Muscle of leg (tissue), 3 donors: ENCODE measurements at regions not wholly inside any gene's neighbourhood (a gene's known extent, or its start where the extent isn't known, plus 50 kb on each side); places are given as distances from the start of the nearest gene placed in this dataset.

ENCODE experiments used
- DNase-seq: peaks from one replicate; pipeline ENCODE4 v3.0.0; 2013
- H3K27ac ChIP-seq: one replicate; pipeline ENCODE4 v1.5.1; 2013; ENCODE audit warnings: mild to moderate bottlenecking, low read length, control low read depth
- H3K27me3 ChIP-seq: one replicate; pipeline ENCODE4 v1.6.1; 2013; ENCODE audit warnings: low read length; ENCODE audit not compliant: control insufficient read depth, insufficient read depth
- H3K36me3 ChIP-seq: one replicate; pipeline ENCODE4 v1.6.1; 2013; ENCODE audit warnings: low read length; ENCODE audit not compliant: control insufficient read depth, insufficient read depth
- H3K4me1 ChIP-seq: one replicate; pipeline ENCODE4 v1.6.1; 2013; ENCODE audit warnings: low read length; ENCODE audit not compliant: control insufficient read depth, insufficient read depth
- H3K4me3 ChIP-seq: one replicate; pipeline ENCODE4 v1.5.1; 2013; ENCODE audit warnings: low read length, control low read depth
- H3K9me3 ChIP-seq: replicated peaks from 2 replicates; pipeline ENCODE4 v1.6.1; 2013; ENCODE audit warnings: low read depth, low read length; ENCODE audit not compliant: control insufficient read depth
- WGBS: methylation state at CpG from one replicate; pipeline ENCODE4 v1.1.5; 2013; ENCODE audit warnings: missing lambda C conversion rate; ENCODE audit not compliant: insufficient coverage; 5-methylcytosine and 5-hydroxymethylcytosine counted together

GRCh38 chr6:170027647-170028043, 263.2 kb downstream of the DLL1 start:
- no peak for DNase-seq
- 91% methylated on average over 4 of the region's 4 CpGs for WGBS
- no peaks in the 10 kb centered on the region for H3K36me3 ChIP-seq
- no peak overlapping the region for H3K4me3 ChIP-seq
- peaks cover 23% of the 10 kb centered on the region for H3K4me1 ChIP-seq
- H3K27me3 ChIP-seq, result peaks cover 3% of the 10 kb centered on the region
- H3K9me3 ChIP-seq, result no peaks in the 10 kb centered on the region
- no peak overlapping the region for H3K27ac ChIP-seq

GRCh38 chr6:170026751-170027646, 263.9 kb downstream of the DLL1 start:
- no peak for DNase-seq
- H3K4me3 ChIP-seq, result no peak overlapping the region
- no peak overlapping the region for H3K27ac ChIP-seq
- no peaks in the 10 kb centered on the region for H3K9me3 ChIP-seq
- WGBS, result 77% methylated on average over 7 of the region's 13 CpGs
- H3K4me1 ChIP-seq, result peaks cover 23% of the 10 kb centered on the region
- peaks cover 7% of the 10 kb centered on the region for H3K27me3 ChIP-seq
- H3K36me3 ChIP-seq, result no peaks in the 10 kb centered on the region

- DNase-seq, result no peak
- no peaks in the 10 kb centered on the region for H3K36me3 ChIP-seq
- H3K9me3 ChIP-seq, result no peaks in the 10 kb centered on the region
- H3K4me1 ChIP-seq, result peaks cover 23% of the 10 kb centered on the region
- 76% methylated on average over 18 of the region's 23 CpGs for WGBS
- H3K27ac ChIP-seq, result no peak overlapping the region
- H3K4me3 ChIP-seq, result no peak overlapping the region
- peaks cover 9% of the 10 kb centered on the region for H3K27me3 ChIP-seq
Measured at GRCh38 chr6:170025935-170026750, 264.7 kb downstream of the DLL1 start.

GRCh38 chr6:170025341-170025911, 265.5 kb downstream of the DLL1 start:
- H3K4me3 ChIP-seq, result no peak overlapping the region
- H3K4me1 ChIP-seq, result peaks cover 23% of the 10 kb centered on the region
- H3K27ac ChIP-seq, result no peak overlapping the region
- 80% methylated on average over 20 of the region's 20 CpGs for WGBS
- H3K27me3 ChIP-seq, result peaks cover 9% of the 10 kb centered on the region
- H3K9me3 ChIP-seq, result no peaks in the 10 kb centered on the region
- H3K36me3 ChIP-seq, result no peaks in the 10 kb centered on the region
- no peak for DNase-seq

- Histone ChIP-seq H3K4me1 (peaks cover 24% of the 10 kb centered on the region), H3K27ac (no peak overlapping the region), H3K27me3 (peaks cover 9% of the 10 kb centered on the region), H3K36me3 (no peaks in the 10 kb centered on the region), H3K9me3 (no peaks in the 10 kb centered on the region), H3K4me3 (no peak overlapping the region)
- WGBS, result 8% methylated on average over 2 of the region's 7 CpGs
- peak; percentile 93 for DNase-seq
Measured at GRCh38 chr6:170024940-170025339, 265.9 kb downstream of the DLL1 start.

GRCh38 chr6:170023620-170024521, 267.0 kb downstream of the DLL1 start:
- WGBS, result 94% methylated on average over 58 of the region's 67 CpGs
- no peak for DNase-seq
- H3K9me3 ChIP-seq, result no peaks in the 10 kb centered on the region
- H3K36me3 ChIP-seq, result no peaks in the 10 kb centered on the region
- no peak overlapping the region for H3K4me3 ChIP-seq
- H3K27ac ChIP-seq, result no peak overlapping the region
- peaks cover 35% of the 10 kb centered on the region for H3K4me1 ChIP-seq
- H3K27me3 ChIP-seq, result peaks cover 9% of the 10 kb centered on the region

GRCh38 chr6:170022827-170023619, 267.9 kb downstream of the DLL1 start:
- 32% methylated on average over 75 of the region's 77 CpGs for WGBS
- Histone ChIP-seq H3K4me1 (peaks cover 36% of the 10 kb centered on the region), H3K27me3 (peaks cover 9% of the 10 kb centered on the region), H3K9me3 (no peaks in the 10 kb centered on the region), H3K4me3 (no peak overlapping the region), H3K27ac (no peak overlapping the region), H3K36me3 (no peaks in the 10 kb centered on the region)
- peak; percentile 60 for DNase-seq

GRCh38 chr6:170022291-170022722, 268.6 kb downstream of the DLL1 start:
- H3K36me3 ChIP-seq, result no peaks in the 10 kb centered on the region
- DNase-seq, result no peak
- peaks cover 9% of the 10 kb centered on the region for H3K27me3 ChIP-seq
- WGBS, result 96% methylated on average over 19 of the region's 23 CpGs
- H3K27ac ChIP-seq, result no peak overlapping the region
- H3K4me1 ChIP-seq, result peaks cover 36% of the 10 kb centered on the region
- H3K4me3 ChIP-seq, result no peak overlapping the region
- no peaks in the 10 kb centered on the region for H3K9me3 ChIP-seq

GRCh38 chr6:170021579-170021978, 269.3 kb downstream of the DLL1 start:
- no peaks in the 10 kb centered on the region for H3K9me3 ChIP-seq
- no peak overlapping the region for H3K27ac ChIP-seq
- no peak overlapping the region for H3K4me3 ChIP-seq
- no peak for DNase-seq
- peaks cover 9% of the 10 kb centered on the region for H3K27me3 ChIP-seq
- H3K4me1 ChIP-seq, result peaks cover 34% of the 10 kb centered on the region
- H3K36me3 ChIP-seq, result no peaks in the 10 kb centered on the region
- WGBS, result 57% methylated on average over 4 of the region's 9 CpGs
